Left ventricle myocardium superior (tissue), 1 donor: ENCODE measurements at regions not wholly inside any gene's neighbourhood (a gene's known extent, or its start where the extent isn't known, plus 50 kb on each side); places are given as distances from the start of the nearest gene placed in this dataset.

Source experiments
- ATAC-seq: fragments of 200-7000 bp; cut with Tn5 transposase; one replicate; pipeline ENCODE4 v1.9.1; 2020; ENCODE audit warnings: mild to moderate bottlenecking, moderate library complexity
- DNase-seq: peaks from one replicate; pipeline ENCODE4 v3.0.0-alpha.2; 2020
- intact Hi-C: fragments of 100-400 bp; cut with micrococcal nuclease; formaldehyde crosslinking; loops from one replicate; pipeline ENCODE4 v1.11.0; 2022
- donor health status: DM: no; HTN: yes; CAD: no; lungs with severe emphysema.

- DNase-seq (no peak), ATAC-seq (no peak)
- intact Hi-C loops: no loop called here
Observed at GRCh38 chr15:97652041-97652440, 308.5 kb upstream of the ARRDC4 start.

- DNase-seq (peak; percentile 35), ATAC-seq (peak; percentile 72)
- intact Hi-C loops: no loop called here
Observed at GRCh38 chr15:97652700-97653167, 307.8 kb upstream of the ARRDC4 start.

- no peak for DNase-seq
- intact Hi-C loops: no loop called here
- ATAC-seq: no peak
Observed at GRCh38 chr15:97653896-97654295, 306.6 kb upstream of the ARRDC4 start.

GRCh38 chr15:97654481-97655076 is 305.9 kb upstream of the ARRDC4 start:
- ATAC-seq: no peak
- DNase-seq: no peak
- intact Hi-C loops: no loop called here

GRCh38 chr15:97661796-97662195 is 298.7 kb upstream of the ARRDC4 start:
- DNase-seq (no peak), ATAC-seq (no peak)
- intact Hi-C loops: no loop called here

GRCh38 chr15:97672586-97672985 is 287.9 kb upstream of the ARRDC4 start:
- intact Hi-C loops: no loop called here
- DNase-seq (no peak), ATAC-seq (no peak)

- no peak for ATAC-seq
- DNase-seq: no peak
- intact Hi-C loops: no loop called here
Observed at GRCh38 chr15:97678656-97679055, 281.8 kb upstream of the ARRDC4 start.

- ATAC-seq: no peak
- no peak for DNase-seq
- intact Hi-C loops: no loop called here
Observed at GRCh38 chr15:97679106-97679688, 281.3 kb upstream of the ARRDC4 start.

GRCh38 chr15:97680606-97681220 is 279.8 kb upstream of the ARRDC4 start:
- DNase-seq (no peak), ATAC-seq (no peak)
- intact Hi-C loops: no loop called here

GRCh38 chr15:97683831-97684230 is 276.7 kb upstream of the ARRDC4 start:
- intact Hi-C loops: no loop called here

GRCh38 chr15:97684249-97684648 is 276.3 kb upstream of the ARRDC4 start:
- intact Hi-C loops: no loop called here
- DNase-seq (no peak), ATAC-seq (no peak)

More at GRCh38 chr15:97683831-97684230, 276.7 kb upstream of the ARRDC4 start:
- ATAC-seq: no peak
- DNase-seq: no peak

GRCh38 chr15:97686324-97686723 is 274.2 kb upstream of the ARRDC4 start:
- intact Hi-C loops: no loop called here

GRCh38 chr15:97687654-97688053 is 272.8 kb upstream of the ARRDC4 start:
- DNase-seq (no peak), ATAC-seq (no peak)
- intact Hi-C loops: no loop called here

More at GRCh38 chr15:97686324-97686723, 274.2 kb upstream of the ARRDC4 start:
- ATAC-seq (no peak), DNase-seq (no peak)

- intact Hi-C loops: no loop called here
- ATAC-seq (no peak), DNase-seq (no peak)
Observed at GRCh38 chr15:97688177-97688576, 272.3 kb upstream of the ARRDC4 start.

GRCh38 chr15:97688886-97689285 is 271.6 kb upstream of the ARRDC4 start:
- ATAC-seq: no peak
- DNase-seq: no peak
- intact Hi-C loops: no loop called here

GRCh38 chr15:97691078-97691477 is 269.4 kb upstream of the ARRDC4 start:
- no peak for ATAC-seq
- intact Hi-C loops: no loop called here
- DNase-seq: no peak

- ATAC-seq (peak; percentile 9), DNase-seq (no peak)
- intact Hi-C loops: no loop called here
Observed at GRCh38 chr15:97691799-97692198, 268.7 kb upstream of the ARRDC4 start.

GRCh38 chr15:97692301-97693015 is 268.0 kb upstream of the ARRDC4 start:
- DNase-seq: peak; percentile 29
- ATAC-seq: peak; percentile 100
- intact Hi-C loops: no loop called here

- ATAC-seq (no peak), DNase-seq (no peak)
- intact Hi-C loops: no loop called here
Observed at GRCh38 chr15:97694456-97694855, 266.0 kb upstream of the ARRDC4 start.

GRCh38 chr15:97703400-97703799 is 257.1 kb upstream of the ARRDC4 start:
- DNase-seq (no peak), ATAC-seq (no peak)
- intact Hi-C loops: no loop called here
